Putamen (tissue), 1 donor: ENCODE measurements at regions not wholly inside any gene's neighbourhood (a gene's known extent, or its start where the extent isn't known, plus 50 kb on each side); places are given as distances from the start of the nearest gene placed in this dataset.
A peak's percentile ranks its signal among the peaks of the same experiment; 100 is the strongest.

Experiments used
- DNase-seq: peaks from one replicate; pipeline ENCODE4 v3.0.0-alpha.2; 2016; ENCODE audit warnings: low spot score

DNA sequence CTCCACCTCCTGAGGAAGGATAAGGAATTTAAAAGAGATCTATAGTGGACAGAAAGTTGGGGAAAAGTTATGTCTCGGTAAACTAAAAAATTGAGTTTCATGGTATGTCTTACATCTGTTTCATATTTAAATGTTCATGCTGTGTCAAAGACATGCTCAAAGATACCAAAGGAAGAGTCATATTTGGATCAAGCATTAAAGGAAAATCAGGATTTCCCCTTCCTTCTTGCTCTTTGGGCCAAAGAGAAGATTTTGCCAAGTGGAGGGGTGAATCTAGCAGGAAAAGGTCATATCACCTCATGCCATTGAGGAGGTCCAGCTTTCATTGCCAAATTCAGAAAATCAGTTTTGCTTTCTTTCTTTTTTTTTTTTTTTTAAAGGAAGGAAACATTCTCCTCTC lies 192.4 kb downstream of the OGFRL1 start:
- DNase-seq: no peak

DNA sequence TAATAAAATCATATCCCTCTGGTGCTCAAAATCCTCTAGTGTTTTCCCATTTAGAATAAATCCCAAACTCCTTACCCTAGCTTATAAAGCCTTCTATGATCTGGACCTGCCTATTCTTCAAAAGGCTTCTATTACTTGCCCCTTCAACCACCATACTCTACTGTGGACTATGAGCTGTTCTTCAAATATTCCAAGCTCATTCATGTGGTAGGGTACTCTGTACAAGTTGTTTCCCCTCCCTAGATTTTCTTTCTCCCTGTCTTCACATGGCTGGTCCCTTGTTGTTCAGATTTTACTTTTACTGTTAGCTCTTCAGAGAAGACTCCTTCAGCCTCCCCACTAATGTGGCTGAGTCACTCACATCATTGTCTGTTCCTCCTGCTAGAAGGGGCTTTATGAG lies 193.2 kb downstream of the OGFRL1 start:
- DNase-seq: no peak

DNA sequence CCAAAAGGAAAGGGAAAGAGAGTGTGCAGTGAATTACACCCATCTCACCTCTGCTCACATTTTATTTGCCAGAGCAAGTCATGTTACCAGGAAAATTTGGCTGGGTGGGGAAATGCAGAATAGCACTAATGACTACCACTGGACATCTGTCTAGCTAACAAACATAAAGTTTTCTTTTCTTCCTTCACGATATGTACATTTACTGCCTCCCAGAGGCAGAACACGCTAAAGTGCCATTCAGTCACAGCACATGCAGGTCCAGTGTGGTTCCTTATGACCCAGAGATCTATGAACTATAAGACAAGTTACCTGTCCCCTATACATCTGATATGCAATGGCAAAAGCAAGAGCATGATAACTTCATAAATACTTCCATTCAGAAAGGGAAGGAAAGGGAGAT lies 194.1 kb downstream of the OGFRL1 start:
- no peak for DNase-seq

DNA sequence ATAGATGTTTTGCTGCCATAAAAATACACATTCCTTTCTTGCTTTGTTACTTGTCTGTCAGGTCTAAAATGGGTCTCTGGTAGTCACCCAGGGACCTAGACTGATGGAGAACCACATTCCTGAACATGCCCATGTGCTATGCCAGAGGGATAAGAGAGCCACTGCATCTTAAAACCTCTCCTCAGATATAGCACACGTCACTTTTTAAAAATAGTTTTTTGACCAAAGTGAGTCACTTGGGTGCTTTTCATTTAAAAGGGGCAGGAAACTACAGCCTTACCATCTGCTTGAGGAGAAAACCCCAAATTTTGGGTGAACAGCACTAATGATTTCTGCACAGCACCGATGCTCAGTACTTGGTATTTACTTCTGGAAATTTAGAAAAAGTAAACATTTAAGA lies 197.8 kb downstream of the OGFRL1 start:
- DNase-seq: no peak

DNA sequence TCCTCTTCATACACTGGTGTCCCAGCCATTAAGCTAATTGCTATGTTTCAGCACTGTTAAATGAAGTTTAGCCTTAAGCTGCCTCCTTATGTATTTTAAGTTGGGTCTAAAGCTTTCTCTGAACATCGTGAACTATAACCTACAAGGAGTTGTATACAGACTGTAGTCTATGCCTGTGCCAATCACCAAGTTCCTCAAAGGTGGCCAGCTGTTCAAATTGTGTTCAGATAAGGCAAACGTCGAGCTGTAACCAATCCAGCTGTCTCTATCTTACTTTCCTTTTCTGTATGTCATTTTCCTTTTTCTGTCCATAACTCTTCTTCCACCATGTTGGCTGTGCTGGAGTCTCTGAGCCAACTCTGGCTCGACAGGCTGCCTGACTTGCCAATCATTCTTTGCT lies 199.6 kb downstream of the OGFRL1 start:
- DNase-seq: no peak

DNA sequence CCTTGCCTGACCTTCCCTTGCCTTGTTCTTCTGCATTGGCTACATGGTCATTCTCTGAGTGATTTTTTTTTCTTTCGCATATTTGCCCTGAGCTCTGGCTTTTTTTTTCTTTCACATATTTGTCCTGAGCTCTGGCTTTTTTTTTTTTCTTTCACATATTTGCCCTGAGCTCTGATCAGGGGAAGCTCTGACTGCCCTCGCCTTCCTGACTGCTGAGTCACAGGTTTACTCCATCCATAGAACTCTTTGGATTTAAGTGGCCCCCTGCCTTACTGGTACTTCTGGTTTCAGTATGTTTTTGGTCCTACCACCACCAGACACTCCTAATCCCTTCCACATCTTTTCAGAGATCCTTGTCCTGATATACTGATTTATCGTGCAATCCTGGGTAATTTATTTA lies 201.1 kb downstream of the OGFRL1 start:
- DNase-seq: no peak

DNA sequence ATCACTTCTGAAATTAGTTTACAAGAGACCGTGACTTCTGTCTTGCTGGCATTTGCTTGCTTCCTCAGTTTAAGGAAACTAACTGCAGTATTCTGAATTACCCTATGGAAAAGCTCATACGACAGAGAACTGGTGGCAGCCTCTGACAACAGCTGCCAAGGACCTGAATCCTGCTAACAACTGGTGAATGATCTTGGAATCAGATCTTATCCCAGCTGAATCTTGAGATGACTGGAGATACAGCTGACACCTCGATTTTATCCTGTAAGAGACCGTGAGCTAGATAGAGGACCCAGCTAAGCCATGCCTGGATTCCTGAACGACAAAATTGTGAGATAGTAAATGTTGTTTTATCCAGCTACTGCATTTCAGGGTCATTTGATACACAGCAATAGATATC lies 202.3 kb downstream of the OGFRL1 start:
- DNase-seq: no peak

DNA sequence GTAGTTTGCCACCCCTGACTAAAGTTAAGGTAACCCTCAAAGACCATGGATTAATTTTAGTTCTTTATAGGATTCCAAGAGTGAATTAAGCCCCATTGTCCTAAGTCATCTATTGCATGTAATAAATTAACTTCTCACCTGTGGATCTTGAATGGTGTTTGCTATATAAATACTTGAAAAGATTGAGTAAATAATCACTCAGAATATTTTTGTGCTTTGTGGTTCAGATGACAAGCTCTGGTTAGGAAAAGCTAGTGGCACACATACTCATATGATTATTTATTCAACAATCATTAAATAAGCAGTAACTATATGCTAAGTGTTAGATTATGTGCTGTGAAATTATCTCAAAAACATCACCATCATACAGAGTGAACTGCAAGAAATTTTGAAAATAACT lies 203.2 kb downstream of the OGFRL1 start:
- DNase-seq: no peak

DNA sequence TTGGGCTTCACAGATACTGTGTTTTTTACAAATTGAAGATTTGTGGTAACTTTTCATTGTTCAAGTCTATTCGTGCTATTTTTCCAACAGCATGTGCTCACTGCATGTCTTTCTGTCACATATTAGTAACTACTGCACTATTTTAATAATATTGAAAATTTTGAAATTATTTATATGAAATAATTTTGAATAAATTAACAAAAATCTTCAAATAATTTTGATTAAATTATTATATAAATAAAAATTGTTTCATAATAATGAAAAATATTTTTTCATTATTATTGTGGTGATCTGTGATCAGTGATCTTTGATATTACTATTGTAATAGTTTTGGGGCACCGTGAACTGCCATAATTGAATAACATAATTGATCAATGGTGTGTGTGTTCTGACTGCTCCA lies 204.1 kb downstream of the OGFRL1 start:
- no peak for DNase-seq

DNA sequence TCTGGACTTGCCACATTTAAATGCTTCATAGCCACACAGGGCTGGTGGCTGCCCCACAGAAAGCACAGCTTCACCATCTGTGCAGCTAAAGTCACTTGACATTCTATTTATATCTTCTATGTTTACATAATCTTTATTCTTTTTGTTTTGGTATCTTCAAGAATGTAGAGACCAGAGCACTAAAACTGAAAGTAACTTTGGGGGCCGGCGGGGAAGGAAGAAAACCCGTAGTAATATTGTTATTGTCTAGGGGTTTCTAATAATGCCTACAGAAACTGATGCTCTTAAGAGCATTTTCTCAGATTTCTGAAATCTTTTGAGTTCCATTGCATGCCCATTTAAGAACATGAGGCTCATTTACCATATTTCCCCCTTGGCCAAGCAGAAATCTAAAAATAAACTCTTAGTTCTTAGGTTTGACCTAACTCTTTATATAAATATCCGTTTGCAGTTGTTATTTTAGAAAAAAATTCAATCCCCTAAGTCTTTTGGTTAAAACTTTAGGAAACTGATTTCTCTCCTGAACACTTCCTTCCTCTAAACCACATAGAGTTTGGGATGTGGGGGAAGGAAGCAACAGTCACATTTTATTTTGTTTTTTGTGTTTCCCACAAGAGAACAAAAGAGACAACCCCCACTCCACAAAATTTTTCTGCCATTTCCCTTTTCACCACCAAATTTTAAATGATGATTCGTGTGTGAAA lies 207.6 kb downstream of the OGFRL1 start:
- DNase-seq: no peak

DNA sequence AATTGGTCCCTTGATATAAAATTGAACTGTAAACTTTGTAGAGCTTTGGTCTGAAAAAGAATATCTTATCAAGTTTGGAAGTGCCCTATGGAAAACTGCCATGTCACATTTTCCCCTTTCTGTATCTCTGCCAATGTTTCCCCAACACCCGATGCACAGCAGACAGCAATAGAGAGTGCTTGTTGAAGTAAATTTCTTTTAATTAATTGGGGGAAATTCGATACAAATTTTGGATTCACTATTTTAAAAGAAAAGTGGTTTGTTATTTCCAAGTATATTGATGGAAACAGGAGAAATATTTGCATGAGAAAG lies 208.1 kb downstream of the OGFRL1 start:
- DNase-seq: no peak

DNA sequence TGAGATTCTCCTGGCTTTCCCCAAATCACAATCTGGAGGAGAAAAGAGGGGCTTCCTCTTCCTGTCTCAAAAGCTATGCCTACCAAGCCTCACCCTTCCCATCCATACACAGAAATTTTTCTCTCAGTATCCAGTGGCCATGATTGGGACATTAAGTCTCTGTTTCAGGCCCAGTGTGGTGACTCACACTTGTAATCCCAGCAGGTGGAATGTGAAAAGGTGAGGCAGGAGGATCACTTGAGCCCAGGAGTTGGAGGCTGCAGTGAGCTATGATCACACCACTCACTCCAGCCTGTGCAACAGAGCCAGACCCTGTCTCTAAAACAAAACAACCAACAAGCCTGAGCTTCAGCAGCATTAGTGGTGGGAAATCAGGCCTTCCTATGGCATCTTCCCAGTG lies 210.0 kb downstream of the OGFRL1 start:
- no peak for DNase-seq

DNA sequence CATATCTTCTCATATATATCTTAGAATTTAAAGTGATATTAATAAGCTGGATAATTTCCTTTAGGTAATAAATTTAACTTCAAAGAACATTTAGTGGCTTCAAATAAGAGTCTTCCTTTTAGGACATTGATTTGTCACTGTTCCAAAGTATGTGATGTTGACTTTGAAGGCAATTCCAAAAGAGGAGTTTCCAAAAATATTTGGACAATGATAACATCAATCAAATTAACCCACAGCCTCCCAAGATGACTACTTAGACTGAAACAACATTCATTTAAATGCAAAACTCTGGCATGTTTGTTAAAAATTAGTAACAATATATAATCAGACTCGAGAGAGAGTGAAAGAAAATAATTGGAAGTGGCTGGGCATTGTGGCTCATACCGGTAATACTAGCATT lies 211.1 kb downstream of the OGFRL1 start:
- no peak for DNase-seq

DNA sequence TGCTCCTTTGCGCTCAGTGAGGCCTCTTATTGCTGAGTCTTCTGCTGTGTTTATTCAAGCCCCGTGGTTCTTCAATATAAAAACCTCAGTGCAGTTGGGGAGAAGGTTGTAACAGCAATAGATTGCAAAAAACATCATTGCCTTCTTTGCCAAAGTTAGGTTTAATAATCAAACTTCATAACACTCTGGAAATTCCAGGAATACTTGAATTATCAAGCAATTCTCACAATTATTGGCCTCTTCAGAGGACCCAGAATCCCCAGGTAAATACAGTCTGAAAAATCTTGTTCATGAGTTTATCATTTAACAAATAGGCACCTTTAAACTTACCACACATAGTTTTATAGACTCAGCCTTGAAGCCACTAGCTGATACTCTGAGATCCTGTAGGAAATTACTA lies 213.6 kb downstream of the OGFRL1 start:
- DNase-seq: no peak

DNA sequence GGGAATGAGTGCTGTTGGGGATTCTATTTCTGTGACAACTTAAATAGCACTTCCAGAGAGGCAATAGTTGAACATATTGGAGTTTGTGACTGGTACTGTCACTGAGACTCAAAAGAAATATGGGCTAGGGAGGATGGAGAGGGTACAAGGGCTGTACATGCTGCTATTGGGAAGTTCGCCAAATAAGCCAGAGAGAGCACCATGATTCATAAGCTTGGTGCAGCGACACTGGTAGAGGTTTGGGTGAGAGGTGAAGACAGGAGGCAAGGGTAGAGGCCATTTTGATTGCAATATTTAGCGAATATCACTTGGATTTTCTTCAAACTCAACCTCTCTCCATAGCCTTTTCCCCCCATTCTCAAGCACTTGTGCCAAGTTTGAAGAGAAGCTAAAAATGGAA lies 214.3 kb downstream of the OGFRL1 start:
- no peak for DNase-seq

DNA sequence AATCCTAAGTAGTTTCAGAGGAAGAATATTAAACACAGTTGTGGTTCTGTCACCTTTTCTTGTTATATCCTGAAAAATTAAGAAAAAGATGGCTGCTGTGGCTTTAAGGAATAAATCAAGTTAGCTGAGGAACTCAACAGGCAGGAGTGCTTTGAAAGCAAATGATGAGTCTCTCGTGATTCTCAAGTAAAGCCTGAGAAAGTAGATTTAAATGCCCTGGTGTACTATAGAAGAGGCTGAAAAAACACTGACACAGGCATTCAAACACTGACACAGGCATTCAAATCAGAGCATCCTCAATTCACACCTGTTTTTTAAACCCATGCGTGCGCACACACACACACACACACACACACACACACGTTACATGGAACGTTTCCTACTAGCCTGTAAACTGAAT lies 218.6 kb downstream of the OGFRL1 start:
- no peak for DNase-seq

DNA sequence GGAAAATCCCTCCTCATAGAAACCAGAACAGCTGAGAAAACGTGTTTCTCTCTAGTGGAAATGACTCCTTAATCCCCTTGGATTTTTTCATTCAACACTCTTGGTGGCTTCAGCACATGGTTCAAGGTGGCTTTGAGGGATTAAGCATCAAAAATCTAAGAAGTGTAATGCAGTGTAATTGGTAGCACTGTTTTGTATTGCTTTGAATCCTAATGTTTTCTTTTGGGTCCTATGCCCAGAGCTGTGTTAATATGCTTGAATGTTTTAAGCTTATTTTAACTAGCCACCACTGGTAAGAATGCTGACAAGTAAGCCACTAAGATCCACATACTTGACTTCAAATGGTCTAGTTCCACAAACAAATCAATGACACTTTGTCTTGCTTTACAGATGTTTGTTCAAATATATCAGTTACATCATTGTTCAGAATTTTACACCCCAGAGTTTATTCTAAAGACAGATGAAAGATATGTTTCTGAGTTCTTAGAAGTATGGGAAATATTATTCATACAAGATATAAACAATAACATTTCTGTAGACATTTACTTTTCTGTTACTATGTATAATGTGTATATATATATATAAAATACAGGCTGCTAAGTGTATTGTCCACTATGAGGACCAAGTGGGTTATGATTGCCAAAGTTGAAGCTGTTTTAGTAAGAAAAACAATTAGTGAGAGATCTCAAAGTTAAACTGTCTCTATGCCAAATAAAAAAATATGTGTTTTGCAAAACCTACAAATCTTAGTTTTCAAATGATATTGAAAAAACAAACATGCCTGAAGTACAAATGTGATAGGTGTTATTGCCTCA lies 220.8 kb downstream of the OGFRL1 start:
- DNase-seq: no peak

DNA sequence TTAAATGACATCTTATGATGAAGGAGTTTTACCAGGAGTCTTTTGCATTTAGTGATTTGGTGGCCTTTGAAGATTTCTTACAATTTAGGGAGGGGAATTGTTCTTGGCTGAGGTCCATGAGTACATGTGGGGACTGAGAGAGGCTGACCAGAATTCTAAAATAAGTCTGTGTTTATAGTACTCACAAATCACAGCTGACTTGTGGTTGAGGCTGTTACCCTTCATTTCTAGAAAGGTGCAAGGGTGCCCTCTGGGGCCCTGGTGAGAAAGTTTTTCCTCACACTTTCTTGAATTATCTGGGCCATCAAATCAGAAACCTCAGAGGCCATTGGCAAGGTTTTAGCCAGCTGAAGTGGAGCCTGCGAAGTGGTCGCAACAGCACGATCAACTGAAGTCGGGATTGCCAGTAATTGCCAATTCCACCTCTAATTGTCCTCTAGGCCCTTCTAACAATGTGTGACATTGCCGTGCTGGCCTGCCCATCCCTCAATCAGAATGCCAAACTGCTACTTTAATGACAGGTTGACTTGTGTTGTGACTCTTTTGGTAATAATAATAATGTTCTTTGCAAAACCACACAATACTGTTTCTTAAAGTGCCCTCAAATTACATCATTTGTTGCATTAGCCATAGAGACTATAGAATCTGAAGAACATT lies 221.6 kb downstream of the OGFRL1 start:
- peak; percentile 63 for DNase-seq

DNA sequence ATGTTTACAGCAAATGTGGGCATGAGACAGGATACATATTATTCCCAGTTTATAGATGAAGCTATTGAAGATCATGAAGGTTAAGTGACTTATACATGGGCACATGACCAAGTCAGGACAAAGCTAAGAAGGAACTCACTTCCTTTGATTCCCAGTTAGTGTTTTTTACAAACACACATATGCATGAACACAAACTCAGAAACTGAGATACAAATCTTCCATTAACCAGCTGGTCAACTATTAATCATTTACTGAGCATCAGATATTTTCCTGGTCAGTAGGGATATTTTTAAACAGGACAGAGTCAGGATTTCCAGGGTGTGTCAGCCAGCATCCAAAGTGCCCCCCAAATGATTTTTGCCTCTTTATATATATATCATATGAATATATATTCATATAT lies 222.2 kb downstream of the OGFRL1 start:
- no peak for DNase-seq

DNA sequence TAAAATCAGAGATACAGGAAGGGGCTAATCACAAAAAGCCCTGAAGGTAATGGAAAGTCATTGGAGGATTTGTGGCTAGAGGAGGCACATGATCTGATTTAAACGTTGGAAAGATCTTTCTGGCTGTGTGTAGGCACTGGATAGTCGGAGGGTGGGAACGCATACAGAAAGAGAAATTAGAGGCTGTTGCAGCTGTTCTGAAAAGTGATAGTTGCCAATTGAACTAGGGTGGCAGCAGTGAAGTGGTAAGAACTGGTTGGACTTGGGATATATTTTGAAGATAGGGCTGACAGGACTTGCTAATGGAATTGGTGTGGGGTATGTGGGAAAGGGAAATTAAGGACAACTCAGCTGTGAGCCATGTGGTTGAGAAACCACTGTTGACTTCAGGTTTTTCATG lies 223.6 kb downstream of the OGFRL1 start:
- no peak for DNase-seq

DNA sequence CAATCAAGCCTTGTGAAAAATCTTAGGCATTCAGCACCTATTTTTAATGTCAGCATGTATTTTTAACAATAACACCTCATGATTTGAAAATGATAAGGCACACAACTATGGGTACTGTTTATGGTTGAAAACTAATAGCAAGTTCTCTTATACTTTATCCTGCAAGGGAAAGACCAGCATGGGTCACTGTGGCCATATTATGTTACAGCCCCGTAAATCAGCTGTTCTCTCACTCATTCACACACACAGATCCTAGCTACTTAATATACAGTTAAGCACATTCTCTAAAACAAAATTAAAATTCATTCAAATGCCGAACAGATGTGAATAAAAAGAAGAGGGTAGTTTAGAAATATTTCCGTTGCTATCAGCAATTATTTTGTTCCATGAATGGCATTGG lies 224.4 kb downstream of the OGFRL1 start:
- DNase-seq: no peak

DNA sequence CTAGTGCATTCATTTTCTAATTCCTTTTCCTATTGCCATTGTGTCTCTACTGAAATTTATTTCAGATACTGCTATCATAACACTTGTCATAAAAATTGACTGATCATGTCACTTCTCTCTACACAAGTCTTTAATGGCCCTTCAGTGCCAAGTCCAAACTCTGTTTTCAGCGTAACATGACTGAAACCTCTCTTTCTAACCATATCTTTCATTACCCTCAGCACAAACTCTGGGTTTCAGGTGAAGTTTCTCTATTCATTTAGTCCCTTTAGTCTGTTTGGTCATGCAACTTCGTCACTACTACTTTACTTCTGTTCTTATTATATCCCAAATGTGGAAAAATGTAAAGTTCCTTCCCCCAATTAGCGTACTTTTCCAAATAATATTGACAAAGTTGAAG lies 234.9 kb downstream of the OGFRL1 start:
- DNase-seq: no peak

DNA sequence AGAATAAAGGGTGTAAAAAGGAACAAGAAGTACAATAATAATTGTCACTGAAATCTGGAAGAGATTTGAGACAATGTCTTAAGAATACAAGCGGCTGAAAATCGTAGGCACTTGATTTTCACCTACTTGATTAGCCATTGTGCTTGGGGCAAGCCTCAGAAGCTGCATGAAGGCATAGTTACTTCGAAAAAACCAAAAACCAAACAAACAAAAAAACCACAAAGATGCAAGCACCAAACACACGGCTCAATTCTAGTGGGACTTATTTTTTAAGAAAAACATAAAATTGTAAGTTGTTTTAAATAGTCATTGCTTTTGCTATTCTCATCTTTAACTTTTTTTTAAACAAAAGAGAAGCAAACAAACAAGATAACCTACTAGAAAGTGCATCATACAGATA lies 235.6 kb downstream of the OGFRL1 start:
- DNase-seq: no peak

DNA sequence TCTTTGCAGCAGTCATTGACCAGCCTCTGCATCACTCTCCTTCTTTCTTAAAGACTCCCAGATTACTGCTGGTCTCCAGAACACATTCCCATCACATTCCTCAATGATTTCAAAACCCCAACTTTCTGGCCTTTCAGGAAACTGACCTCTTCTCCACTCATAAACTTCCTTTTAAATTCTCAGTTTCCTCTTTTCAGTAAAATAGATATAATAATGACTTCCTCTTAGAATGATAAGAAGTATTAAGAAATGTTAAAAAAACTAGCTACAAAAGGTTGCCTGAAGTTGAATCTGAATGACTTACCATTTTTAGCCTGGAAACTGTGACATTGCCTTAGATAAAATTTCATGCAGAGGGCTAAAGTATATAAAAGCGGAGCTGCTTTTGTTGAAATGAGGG lies 239.3 kb downstream of the OGFRL1 start:
- no peak for DNase-seq
